CD14-positive monocyte (primary cell): ENCODE measurements at regions not wholly inside any gene's neighbourhood (a gene's known extent, or its start where the extent isn't known, plus 50 kb on each side); places are given as distances from the start of the nearest gene placed in this dataset.
"Not testable (repeated sequence)": the region's sequence is repeated elsewhere in the genome, so short reads cannot be mapped to it uniquely, and the experiment has no call there.

ENCODE experiments used
- DNase-seq, 3 donors: peaks; one replicate each; pipeline ENCODE4 v3.0.0-alpha.2; 2011 to 2022
- H2AFZ ChIP-seq: 2 replicates; pipeline ENCODE4 v1.6.0; 2012; ENCODE audit warnings: mild to moderate bottlenecking, low read depth, low read length, inconsistent platforms; ENCODE audit not compliant: insufficient read depth, poor library complexity, severe bottlenecking
- H3K27ac ChIP-seq, 2 donors: 1 replicate in 1 of 2; 2 replicates in 1 of 2; pipeline ENCODE4 v1.5.1; 2012 to 2013; ENCODE audit warnings: low read length in 2 of 2, control low read depth in 1 of 2, inconsistent platforms in 1 of 2, low read depth in 1 of 2, mild to moderate bottlenecking in 1 of 2
- H3K27me3 ChIP-seq, 2 donors: one replicate each; pipeline versions ENCODE4 v1.6.0 to v1.6.1; 2011 to 2013; ENCODE audit warnings: low read length in 2 of 2; ENCODE audit not compliant: control insufficient read depth in 2 of 2, insufficient read depth in 2 of 2
- H3K36me3 ChIP-seq, 2 donors: replicated peaks in 1 of 2; 1 replicate in 1 of 2; 2 replicates in 1 of 2; pipeline versions ENCODE4 v1.5.1 to v1.6.1; 2012 to 2013; ENCODE audit warnings: low read length in 2 of 2, control low read depth in 1 of 2, inconsistent platforms in 1 of 2, mild to moderate bottlenecking in 1 of 2; ENCODE audit not compliant: insufficient read depth in 2 of 2, control insufficient read depth in 1 of 2
- H3K4me1 ChIP-seq, 2 donors: 1 replicate in 1 of 2; 2 replicates in 1 of 2; pipeline versions ENCODE4 v1.5.1 to v1.6.1; 2012 to 2013; ENCODE audit warnings: low read length in 2 of 2, control low read depth in 1 of 2, inconsistent platforms in 1 of 2, mild to moderate bottlenecking in 1 of 2, moderate library complexity in 1 of 2; ENCODE audit not compliant: insufficient read depth in 2 of 2, control insufficient read depth in 1 of 2
- H3K4me2 ChIP-seq: replicated peaks from 2 replicates; pipeline ENCODE3; 2012; ENCODE audit warnings: low read length, moderate library complexity, mild to moderate bottlenecking; ENCODE audit not compliant: poor library complexity, severe bottlenecking; ENCODE audit errors: extremely low read depth
- H3K4me3 ChIP-seq, 3 experiments: fragments of 200-600 bp in 1 of 3; sonication (generic) in 1 of 3; replicated peaks in 1 of 3; 1 replicate in 2 of 3; 2 replicates in 1 of 3; pipeline ENCODE4 v1.5.1; 2011 to 2013; ENCODE audit warnings: low read length in 3 of 3, mild to moderate bottlenecking in 3 of 3, control low read depth in 2 of 3, low read depth in 2 of 3, inconsistent platforms in 1 of 3, moderate library complexity in 1 of 3
- H3K79me2 ChIP-seq: 2 replicates; pipeline ENCODE4 v1.6.0; 2012; ENCODE audit warnings: mild to moderate bottlenecking, control low read depth, inconsistent platforms, low read length, moderate library complexity; ENCODE audit not compliant: insufficient read depth
- H3K9ac ChIP-seq: 2 replicates; pipeline ENCODE4 v1.6.0; 2017; ENCODE audit warnings: low read length, mild to moderate bottlenecking; ENCODE audit not compliant: insufficient read depth, poor library complexity, severe bottlenecking
- H3K9me3 ChIP-seq, 2 donors: replicated peaks in 1 of 2; 1 replicate in 1 of 2; 2 replicates in 1 of 2; pipeline versions ENCODE4 v1.5.1 to v1.6.1; 2012 to 2013; ENCODE audit warnings: low read length in 2 of 2, control low read depth in 1 of 2; ENCODE audit not compliant: control insufficient read depth in 1 of 2, insufficient read depth in 1 of 2
- H4K20me1 ChIP-seq: 2 replicates; pipeline ENCODE4 v1.6.0; 2012; ENCODE audit warnings: mild to moderate bottlenecking, low read length, control low read depth, moderate library complexity; ENCODE audit not compliant: insufficient read depth
- H3K27ac Mint-ChIP-seq, 7 donors: one replicate each; pipeline ENCODE4 v1.8.0; 2020; ENCODE audit warnings: mild to moderate bottlenecking in 7 of 7, mixed read lengths in 7 of 7, moderate library complexity in 6 of 7, inconsistent platforms in 2 of 7
- H3K27me3 Mint-ChIP-seq, 3 donors: one replicate each; pipeline ENCODE4 v1.8.0; 2021 to 2022; ENCODE audit warnings: low read depth in 3 of 3, mild to moderate bottlenecking in 3 of 3, mixed read lengths in 3 of 3, moderate library complexity in 3 of 3, inconsistent platforms in 1 of 3
- H3K36me3 Mint-ChIP-seq, 2 donors: one replicate each; pipeline ENCODE4 v1.8.0; 2020; ENCODE audit warnings: mixed read lengths in 2 of 2, inconsistent platforms in 1 of 2, mild to moderate bottlenecking in 1 of 2
- H3K4me1 Mint-ChIP-seq: one replicate; pipeline ENCODE4 v1.8.0; 2020; ENCODE audit warnings: mild to moderate bottlenecking, mixed read lengths
- H3K4me3 Mint-ChIP-seq, 2 donors: one replicate each; pipeline ENCODE4 v1.8.0; 2020; ENCODE audit warnings: mild to moderate bottlenecking in 2 of 2, mixed read lengths in 2 of 2, moderate library complexity in 1 of 2
- H3K9me3 Mint-ChIP-seq, 7 donors: one replicate each; pipeline ENCODE4 v1.8.0; 2020 to 2022; ENCODE audit warnings: mixed read lengths in 7 of 7, mild to moderate bottlenecking in 6 of 7, moderate library complexity in 6 of 7, inconsistent platforms in 2 of 7
- WGBS: methylation state at CpG from one replicate; pipeline ENCODE4 v1.1.5; 2013; ENCODE audit warnings: missing lambda C conversion rate; ENCODE audit not compliant: insufficient coverage; 5-methylcytosine and 5-hydroxymethylcytosine counted together
- intact Hi-C, 2 donors: fragments of 100-400 bp; cut with micrococcal nuclease; formaldehyde crosslinking; loops; one replicate each; pipeline versions ENCODE4 v1.15.0 to v1.15.1; 2023

GRCh38 chr15:21735837-21736236, 141.7 kb downstream of the POTEB start:
- H3K9me3 Mint-ChIP-seq, H3K36me3 ChIP-seq, H3K4me1 Mint-ChIP-seq, DNase-seq, H4K20me1 ChIP-seq, H2AFZ ChIP-seq, H3K27me3 ChIP-seq, H3K27ac Mint-ChIP-seq, H3K9me3 ChIP-seq, H3K79me2 ChIP-seq, H3K4me3 ChIP-seq, H3K4me3 Mint-ChIP-seq, H3K9ac ChIP-seq, H3K4me1 ChIP-seq, H3K36me3 Mint-ChIP-seq, H3K27me3 Mint-ChIP-seq, H3K27ac ChIP-seq, H3K4me2 ChIP-seq, intact Hi-C loops: not testable (repeated sequence)
- WGBS = no CpG with 5 or more reads among the region's 1 CpG

GRCh38 chr15:21735368-21735767, 142.2 kb downstream of the POTEB start:
- H3K4me1 ChIP-seq, H3K4me2 ChIP-seq, H3K27ac Mint-ChIP-seq, H3K36me3 ChIP-seq, H3K9me3 Mint-ChIP-seq, H3K36me3 Mint-ChIP-seq, H4K20me1 ChIP-seq, H3K79me2 ChIP-seq, H3K27ac ChIP-seq, H3K4me3 ChIP-seq, H3K4me3 Mint-ChIP-seq, H3K9ac ChIP-seq, H3K4me1 Mint-ChIP-seq, intact Hi-C loops, H3K27me3 ChIP-seq, H2AFZ ChIP-seq, H3K9me3 ChIP-seq, H3K27me3 Mint-ChIP-seq, DNase-seq: not testable (repeated sequence)
- WGBS = no CpG with 5 or more reads among the region's 7 CpGs

GRCh38 chr15:21731496-21731895, 146.0 kb downstream of the POTEB start:
- H3K4me1 Mint-ChIP-seq, H2AFZ ChIP-seq, intact Hi-C loops, H3K4me1 ChIP-seq, H3K9me3 Mint-ChIP-seq, H3K36me3 ChIP-seq, H3K27ac ChIP-seq, H3K36me3 Mint-ChIP-seq, H3K27me3 Mint-ChIP-seq, H3K4me3 ChIP-seq, H3K4me2 ChIP-seq, H3K9ac ChIP-seq, DNase-seq, H3K4me3 Mint-ChIP-seq, H3K27ac Mint-ChIP-seq, H3K9me3 ChIP-seq, H4K20me1 ChIP-seq, H3K27me3 ChIP-seq, H3K79me2 ChIP-seq: not testable (repeated sequence)
- no CpG with 5 or more reads among the region's 5 CpGs for WGBS

- H3K4me3 Mint-ChIP-seq, H3K36me3 Mint-ChIP-seq, H3K36me3 ChIP-seq, intact Hi-C loops, H3K9ac ChIP-seq, H3K4me1 ChIP-seq, H3K79me2 ChIP-seq, H3K27me3 Mint-ChIP-seq, H3K4me3 ChIP-seq, H3K27me3 ChIP-seq, H4K20me1 ChIP-seq, H3K4me1 Mint-ChIP-seq, DNase-seq, H3K27ac ChIP-seq, H3K9me3 Mint-ChIP-seq, H2AFZ ChIP-seq, H3K9me3 ChIP-seq, H3K4me2 ChIP-seq, H3K27ac Mint-ChIP-seq: not testable (repeated sequence)
- no CpG with 5 or more reads among the region's 19 CpGs for WGBS
Observed at GRCh38 chr15:21730427-21731405, 146.8 kb downstream of the POTEB start.
